GM19468 (cell line): ENCODE measurements at regions not wholly inside any gene's neighbourhood (a gene's known extent, or its start where the extent isn't known, plus 50 kb on each side); places are given as distances from the start of the nearest gene placed in this dataset.

ENCODE experiments used
- ATAC-seq: cut with Tn5 transposase; IDR thresholded peaks from one replicate; pipeline ENCODE4 v1.9.1; 2021; ENCODE audit warnings: mild to moderate bottlenecking, moderate library complexity, moderate number of reproducible peaks; ENCODE audit not compliant: unreplicated experiment; ENCODE audit errors: extremely low read depth

DNA sequence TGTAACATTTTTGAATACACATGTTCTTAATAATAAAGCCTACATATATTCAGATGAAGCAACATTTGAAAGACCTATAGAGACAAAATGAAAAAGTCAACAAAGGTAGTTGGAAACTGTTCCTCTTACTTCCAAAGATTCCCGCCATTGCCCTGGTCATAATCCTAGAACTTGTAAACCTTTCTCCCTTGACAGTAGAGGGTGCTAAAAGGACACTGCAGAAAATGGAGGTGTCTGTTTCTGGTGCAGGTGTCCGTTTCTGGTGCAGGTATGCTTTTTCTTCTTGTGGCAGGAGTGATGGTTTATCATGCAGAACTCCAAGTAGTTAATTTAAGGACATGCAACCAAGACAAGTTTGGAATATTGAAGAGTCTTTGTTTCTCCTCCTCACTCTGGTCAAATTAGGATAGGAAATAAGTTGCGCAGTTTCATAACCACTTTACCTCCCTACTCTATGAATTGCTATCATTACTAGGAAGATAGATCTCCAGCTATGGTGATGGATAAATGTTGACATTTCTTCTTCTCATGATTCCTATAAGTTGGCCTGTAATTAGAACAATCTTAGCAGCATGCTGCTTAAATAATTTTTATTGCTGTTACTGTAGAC, 56.0 kb upstream of the FAM174A start:
- ATAC-seq = no peak

DNA sequence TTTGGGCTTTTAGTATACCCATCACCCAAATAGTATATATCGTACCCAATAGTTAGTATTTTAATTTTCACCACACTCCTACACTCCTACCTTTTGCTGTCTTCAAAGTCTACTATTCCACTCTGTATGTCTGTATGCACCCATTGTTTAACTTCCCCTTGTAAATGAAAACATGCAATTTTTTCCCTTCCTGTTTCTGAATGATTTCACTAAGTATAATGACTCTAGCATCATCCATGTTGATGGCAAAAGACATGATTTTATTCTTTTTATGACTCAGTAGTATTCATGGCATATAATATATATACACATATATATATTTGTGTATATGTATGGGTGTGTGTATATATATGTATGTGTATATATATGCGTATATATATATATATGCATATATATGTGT, 63.1 kb upstream of the FAM174A start:
- no peak for ATAC-seq

DNA sequence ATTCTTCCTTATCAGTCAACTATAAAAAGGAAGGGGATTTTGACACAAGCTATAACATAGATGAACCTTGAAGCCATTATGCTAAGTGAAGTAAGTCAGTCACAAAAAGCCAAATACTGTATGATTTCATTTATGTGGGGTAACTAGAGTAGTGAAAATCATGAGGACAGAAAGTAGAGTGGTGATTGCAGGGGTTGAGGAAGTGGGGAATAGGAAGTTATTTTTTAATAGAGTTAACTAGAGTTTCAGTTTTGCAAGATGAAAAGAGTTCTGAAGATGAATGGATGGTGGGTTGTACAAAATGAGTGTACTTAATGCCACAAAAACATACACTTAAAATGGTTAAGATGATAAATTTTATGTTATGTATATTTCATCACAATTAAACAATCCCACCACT, 65.4 kb upstream of the FAM174A start:
- peak; percentile 81 for ATAC-seq

DNA sequence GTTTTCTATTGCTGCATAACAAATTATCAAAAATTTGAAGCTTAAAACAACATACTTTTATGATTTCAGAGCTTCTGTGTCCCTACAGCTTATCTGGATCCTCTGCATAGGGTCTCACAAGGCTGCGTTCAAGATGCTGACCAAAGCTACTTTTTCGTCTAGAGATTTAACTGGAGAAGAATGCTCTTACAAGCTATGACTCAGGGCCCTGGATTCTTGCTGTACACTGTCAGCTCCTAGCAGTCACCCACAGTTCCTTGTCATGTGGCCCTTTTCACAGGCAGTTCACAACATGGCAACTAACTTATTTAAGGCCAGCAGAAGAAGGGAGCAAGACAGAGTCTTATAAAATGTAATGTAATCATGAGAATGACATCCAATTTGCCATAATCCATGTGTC, 70.8 kb upstream of the FAM174A start:
- no peak for ATAC-seq

DNA sequence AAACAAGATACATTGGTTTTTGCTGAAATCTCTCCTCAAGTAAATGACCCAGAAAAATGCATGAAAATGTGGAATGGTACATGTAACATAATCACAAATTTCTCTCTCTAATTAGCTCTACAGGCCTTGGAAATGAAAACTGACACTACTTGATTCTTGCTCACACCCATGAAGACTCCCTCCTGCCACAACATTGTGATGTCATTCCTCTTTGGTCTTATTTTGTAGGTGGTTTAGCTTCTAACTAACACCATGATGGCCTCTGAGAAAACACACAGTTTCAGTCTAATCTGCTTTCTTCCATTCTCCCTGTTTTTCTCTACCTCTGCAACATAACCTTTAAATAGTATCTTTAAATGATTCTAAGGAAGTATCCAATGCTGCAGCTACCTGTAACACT, 78.6 kb upstream of the FAM174A start:
- no peak for ATAC-seq

DNA sequence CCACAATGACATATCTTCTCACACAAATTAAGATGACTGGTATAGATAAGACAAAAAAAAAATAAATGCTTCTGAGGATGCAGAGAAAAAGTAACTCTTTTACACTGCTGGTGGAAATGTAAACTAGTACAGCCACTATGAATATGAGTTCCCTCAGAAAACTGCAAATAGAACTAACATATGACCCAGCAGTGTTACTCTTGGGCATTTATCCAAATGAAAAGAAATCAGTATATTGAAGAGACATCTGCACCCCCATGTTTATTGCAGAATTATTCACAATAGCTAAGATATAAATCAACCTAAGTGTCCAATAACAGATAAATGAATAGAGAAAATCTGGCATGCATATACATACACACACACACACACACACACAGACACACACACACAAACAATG, 83.0 kb upstream of the FAM174A start:
- no peak for ATAC-seq

DNA sequence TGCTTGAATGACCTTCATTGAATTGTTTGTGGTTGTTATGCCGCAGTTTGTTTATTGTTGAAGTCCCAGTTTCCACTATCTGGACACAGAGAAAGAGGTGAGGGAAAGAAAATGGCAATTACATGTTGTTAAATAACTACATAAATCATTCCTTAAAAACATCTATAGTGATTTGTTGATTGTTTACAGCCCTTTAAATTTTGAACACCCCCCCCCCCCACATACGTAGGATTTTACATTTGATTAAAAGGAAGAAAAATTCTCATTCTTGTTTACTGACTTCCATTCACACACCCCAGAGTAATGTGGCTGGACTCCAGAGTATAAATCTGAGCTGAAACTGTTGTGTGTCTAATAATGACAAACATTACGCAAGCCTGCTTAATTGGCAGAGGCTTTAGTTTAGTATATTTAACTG, 87.1 kb upstream of the FAM174A start:
- no peak for ATAC-seq

DNA sequence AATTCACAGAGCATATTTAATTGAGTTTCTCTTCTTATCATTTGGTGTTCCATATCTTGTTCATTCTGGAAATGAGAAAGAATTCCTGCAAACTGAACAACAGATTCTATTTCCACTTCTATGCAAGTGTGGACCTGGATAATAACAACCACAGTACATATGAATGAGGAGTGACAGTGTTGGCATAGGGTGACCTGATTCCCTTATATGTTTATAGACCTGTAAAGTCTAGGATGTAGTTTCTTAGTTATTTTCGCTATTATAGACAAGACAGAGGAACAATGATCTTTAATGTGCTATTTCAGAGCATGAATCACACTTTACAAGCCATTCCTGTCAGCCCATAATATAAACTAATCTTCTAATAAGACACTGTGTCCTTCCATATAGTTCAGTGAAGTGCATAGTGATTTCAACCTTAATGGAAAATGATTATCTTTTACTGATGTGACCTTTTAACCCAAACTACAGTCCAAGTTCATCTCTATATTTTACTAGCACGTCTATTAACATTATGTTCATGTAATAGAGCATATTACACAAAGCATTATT, 88.2 kb upstream of the FAM174A start:
- ATAC-seq = no peak

DNA sequence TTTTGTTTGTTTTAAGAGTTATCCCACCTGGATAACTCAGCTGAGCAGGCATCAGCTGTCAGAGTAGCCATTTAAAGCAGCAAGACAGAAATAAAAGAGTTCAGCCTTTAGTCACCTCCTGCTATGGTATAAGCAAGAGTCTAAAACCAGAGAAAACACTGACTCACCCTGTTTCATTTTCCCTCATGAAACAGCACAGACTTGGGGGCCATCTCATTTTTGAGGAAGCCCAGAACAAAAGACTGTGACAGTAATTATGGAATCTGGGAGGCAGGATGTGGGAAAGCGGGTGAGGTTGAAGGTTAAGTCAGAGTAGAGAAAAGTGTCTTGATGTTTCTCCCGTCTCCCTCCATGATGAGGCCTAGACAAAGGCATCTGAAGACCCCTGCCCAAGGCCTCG, 90.2 kb upstream of the FAM174A start:
- ATAC-seq = no peak

DNA sequence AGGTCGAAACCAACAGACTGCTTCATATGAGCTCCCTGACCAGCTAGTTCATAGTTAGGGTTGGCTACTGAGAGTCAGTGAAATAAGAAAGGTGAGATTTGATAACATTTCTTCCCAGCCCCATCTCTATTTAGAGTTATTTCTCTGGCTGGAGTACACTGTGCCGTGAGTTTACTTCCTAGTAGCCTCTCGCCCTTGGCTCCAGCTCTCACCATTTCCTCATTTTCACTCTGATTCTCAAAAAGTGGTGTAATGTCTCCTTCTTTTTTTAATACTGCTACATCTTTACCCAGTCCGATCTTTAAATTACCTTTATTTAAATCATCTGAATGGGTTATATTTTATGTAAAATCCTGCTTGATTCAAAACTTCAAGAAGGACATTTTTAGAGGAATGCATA, 100.4 kb upstream of the FAM174A start:
- no peak for ATAC-seq

DNA sequence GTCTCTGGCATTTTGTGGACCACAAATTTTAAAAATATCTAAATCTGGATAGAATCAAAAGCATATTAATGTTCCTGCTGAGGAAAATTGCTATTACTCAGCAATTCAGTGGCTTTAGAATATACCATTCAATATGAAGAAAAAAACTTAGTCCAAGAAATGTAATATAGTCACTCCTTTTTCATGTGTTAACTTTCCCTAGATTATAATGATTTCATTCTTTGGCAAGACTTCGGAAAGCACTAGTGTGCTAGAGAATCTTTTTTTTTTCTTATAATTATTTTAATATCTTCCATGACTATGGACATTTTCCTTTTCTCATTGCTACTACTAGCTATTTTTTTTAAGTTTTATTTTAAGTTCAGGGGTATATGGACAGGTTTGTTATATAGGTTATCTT, 102.4 kb upstream of the FAM174A start:
- ATAC-seq = no peak

DNA sequence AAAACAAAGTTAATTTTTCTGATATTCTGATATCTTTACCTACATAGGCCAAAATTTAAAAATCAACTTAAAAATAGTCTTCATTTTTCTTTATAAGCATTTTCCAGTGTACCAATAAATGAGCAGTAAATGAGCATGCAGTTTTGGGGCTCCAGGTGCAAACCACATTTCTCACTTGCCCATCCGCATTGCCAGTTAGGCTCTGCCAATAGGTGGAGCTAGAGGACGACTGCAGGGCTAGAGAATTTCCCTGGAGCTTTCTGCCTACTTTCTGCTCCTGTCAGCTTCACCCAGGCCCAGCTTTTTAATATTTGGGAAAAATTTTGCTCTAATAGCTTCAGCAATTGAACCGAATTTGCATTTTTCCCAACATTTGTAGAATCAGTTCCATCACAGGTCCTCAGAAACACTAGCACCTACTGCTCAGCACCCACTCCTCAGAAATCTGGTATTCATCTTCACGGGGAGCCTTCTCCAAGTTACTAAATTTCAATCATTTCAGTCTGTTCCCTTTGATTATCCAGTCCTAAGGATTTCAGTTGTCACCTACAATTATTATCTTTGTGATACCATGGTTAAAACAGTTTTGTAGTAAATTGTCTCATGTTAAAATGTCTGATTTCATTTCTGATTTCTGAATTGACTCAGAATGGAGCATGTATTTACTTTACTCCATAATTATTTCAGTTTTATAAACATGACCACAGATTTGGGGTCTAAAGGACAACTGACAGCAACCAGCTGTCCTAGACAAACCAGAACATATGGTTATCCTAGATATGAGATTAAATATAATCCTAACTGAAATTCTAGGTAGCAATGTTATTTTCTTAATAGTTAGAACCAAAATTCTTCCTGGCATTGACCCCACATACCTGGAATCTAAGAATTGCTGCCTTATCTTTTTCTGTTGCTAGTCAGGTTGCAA, 104.6 kb upstream of the FAM174A start:
- ATAC-seq = peak; percentile 34

DNA sequence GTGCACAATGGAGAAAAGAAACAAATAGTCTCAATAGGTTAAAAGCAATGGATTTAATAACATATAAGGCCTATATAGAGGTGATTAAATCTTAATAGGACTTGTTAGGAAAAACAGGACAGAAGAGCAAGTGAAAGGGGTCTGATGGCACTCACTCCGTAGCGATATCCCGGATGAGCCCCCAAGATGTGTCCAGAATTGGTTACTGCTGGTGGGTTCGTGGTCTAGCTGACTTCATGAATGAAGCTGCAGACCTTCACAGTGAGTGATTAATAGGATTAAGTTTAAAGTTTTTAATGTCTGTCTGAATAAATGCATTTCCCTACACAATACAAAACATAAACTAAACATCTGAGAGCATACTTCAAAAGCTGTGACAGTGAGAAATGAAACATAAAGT, 110.4 kb upstream of the FAM174A start:
- ATAC-seq = no peak

DNA sequence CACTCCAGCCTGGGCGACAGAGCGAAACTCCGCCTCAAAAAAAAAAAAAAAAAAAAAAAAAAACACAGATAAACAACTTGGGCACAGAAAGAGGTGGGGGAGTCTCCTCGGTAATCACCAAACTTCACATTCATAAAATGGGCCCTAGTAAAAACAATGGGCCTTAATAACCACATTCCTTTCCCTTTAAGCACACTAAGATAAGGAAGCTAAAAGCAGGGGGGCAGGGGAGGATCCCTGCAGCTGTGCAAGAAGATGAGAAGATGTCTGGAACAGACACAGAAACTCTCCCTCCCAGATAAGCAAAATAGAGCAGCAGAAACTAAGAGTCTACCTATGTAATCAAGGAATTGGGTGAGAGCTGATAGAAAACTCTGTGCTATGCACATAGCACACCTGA, 111.2 kb upstream of the FAM174A start:
- ATAC-seq = no peak

DNA sequence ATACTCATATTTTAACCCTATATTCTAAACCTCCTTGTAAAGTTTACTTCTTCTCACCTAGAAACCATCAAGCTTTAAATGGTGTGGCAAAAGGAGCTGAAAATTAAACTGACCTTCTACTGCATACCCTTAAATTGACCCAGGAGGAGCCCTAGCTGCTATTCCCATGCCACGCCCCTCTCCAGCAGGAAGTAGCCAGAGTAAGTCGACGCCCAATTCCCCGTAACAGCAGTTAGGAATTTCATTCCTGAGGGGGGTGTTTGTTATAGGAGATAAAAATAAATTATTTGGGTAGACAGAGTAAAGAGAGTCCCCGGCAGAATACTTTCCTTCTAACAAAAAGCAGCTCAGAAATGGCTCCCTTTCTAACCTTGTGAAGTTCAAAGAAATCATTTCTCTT, 111.8 kb upstream of the FAM174A start:
- ATAC-seq = no peak

DNA sequence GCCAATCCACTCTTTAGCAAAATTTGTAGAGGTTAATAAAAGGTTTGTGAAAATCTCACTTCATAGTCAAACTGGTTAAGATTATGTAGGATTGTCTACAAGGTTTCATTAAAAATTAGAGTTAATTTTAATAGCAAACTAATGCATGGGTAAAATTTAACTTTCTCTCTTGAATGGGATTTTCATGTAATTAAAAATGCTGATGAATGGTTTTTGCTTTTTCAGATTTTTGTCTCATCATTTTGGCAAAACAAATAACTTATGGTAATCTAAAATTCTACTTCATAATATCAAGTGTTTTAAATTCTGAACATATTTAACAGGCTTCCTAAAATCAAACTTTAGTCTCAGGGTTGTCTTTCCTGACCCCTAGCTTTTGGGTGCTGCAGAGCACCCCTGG, 113.8 kb upstream of the FAM174A start:
- no peak for ATAC-seq

DNA sequence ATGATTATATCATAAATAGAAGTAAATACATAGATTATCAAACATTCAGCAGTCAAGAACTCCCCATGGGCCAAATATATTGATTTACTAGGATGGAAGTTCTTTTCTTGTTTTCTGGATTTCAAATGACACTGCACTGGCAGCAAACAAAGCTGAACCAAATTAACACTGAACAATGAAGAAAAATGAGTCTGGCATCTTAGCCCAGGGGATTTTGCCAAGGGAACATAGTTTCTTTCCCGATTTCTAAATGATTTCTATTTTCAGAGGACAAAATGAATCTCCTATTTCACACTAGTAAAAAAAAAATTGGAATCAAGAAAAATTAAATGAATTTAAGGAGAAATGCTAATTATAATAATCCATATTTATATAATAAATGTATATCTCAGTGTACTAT, 116.9 kb upstream of the FAM174A start:
- no peak for ATAC-seq

DNA sequence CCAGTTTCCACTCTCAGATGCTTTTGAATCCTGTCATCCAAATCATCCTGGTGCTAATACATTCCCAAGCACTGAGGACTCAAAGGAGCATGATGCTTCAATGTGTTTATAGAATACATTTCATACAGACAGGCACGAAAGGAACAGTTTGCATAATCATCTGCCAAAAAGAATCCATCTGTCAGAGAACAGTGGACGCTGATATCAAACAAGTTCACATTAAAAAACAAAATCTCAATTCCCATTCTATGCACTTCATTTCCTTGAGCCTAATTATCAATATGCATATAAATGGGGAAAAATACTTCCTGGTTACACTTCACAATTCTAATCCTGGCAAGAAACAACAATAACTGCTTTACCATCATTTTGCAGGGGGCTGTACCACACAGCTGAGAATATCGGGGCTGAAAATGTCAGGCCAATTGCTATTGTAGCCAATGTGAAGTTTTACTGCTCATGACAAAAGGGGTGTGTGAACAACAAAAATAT, 125.5 kb upstream of the FAM174A start:
- no peak for ATAC-seq

DNA sequence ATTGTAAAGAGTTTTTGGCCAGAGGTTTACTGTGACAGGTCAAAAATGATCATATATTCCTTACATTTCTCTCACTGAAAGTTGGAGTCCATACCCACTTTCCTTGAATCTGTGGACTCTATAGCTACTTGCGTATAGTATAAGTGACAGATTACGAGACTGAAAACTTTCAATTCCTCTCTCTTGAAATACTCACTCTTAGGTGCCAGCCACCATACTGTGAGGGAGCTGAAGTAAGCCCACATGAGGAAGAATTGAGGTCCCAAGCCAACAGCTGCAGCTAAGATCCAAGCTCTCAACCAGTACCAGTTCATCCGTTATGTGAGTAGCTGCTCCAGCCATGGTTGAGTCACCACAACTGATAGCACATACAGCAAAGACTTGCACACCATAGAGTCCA, 128.1 kb upstream of the FAM174A start:
- no peak for ATAC-seq

DNA sequence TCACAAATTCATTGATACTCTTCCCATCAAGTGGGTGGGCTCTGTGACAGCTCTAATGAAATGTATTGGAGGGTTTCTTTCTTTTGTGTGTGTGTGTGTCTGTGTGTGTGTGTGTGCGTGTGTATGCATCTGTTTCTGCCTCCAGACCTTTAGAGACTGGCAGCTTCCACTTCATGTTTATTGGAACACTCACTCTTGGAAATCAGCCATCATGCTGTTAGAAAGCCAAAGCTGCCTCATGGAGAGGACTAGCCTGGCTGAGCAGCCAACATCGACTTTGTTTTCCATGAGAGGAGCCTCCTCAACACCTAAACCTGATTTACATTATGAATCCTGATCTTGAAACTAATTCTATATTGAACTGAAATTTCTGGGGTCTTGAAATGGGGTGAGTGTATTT, 128.5 kb upstream of the FAM174A start:
- ATAC-seq = no peak

DNA sequence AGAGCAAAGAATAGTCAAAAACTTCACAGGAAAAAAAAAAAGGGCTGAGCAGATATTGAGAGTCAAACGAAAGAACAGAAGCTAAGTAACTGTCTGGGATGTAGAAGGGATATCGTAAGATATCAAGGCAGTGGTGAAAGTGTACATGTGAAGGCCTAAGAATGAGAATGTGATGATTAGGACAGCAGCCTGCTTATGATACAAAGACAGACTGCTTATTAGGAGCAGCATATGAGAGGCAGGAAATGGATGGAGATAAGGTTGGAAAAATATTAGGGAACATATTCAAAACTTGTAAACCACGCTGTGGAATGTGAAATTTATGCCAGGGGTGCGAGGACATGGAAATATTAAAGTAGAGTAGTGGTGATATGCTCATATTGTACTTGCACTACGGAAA, 133.1 kb upstream of the FAM174A start:
- no peak for ATAC-seq
